OCI-LY1 (cell line): ENCODE measurements at regions not wholly inside any gene's neighbourhood (a gene's known extent, or its start where the extent isn't known, plus 50 kb on each side); places are given as distances from the start of the nearest gene placed in this dataset.

Source experiments
- H2AFZ ChIP-seq: fragments of 200-600 bp; sonication (generic), shearing (Covaris generic); 2 replicates; pipeline ENCODE4 v1.6.0; 2014; ENCODE audit warnings: antibody characterized with exemption, mild to moderate bottlenecking, low read length
- H3F3A ChIP-seq: fragments of 200-600 bp; sonication (generic), shearing (Covaris generic); 2 replicates; pipeline ENCODE4 v1.6.0; 2014; ENCODE audit warnings: mild to moderate bottlenecking, antibody characterized with exemption, low read length, moderate library complexity; ENCODE audit not compliant: insufficient read depth
- H3K27ac ChIP-seq: fragments of 200-600 bp; sonication (generic); 2 replicates; pipeline ENCODE4 v1.5.1; 2014; ENCODE audit warnings: low read length, mixed run types, mild to moderate bottlenecking, low read depth; ENCODE audit not compliant: poor library complexity, severe bottlenecking
- H3K27me3 ChIP-seq: fragments of 200-600 bp; sonication (generic); 2 replicates; pipeline ENCODE4 v1.6.0; 2014; ENCODE audit warnings: antibody characterized with exemption, mild to moderate bottlenecking, low read length, moderate library complexity; ENCODE audit not compliant: insufficient read depth
- H3K36me3 ChIP-seq: fragments of 200-600 bp; sonication (generic); 2 replicates; pipeline ENCODE4 v1.6.1; 2014; ENCODE audit warnings: mild to moderate bottlenecking, antibody characterized with exemption, low read length, moderate library complexity, mixed read lengths; ENCODE audit not compliant: insufficient read depth
- H3K4me1 ChIP-seq: fragments of 200-600 bp; sonication (generic); 2 replicates; pipeline ENCODE4 v1.5.1; 2014; ENCODE audit warnings: mild to moderate bottlenecking, low read length, moderate library complexity; ENCODE audit not compliant: insufficient read depth, severe bottlenecking
- H3K4me2 ChIP-seq: fragments of 200-600 bp; sonication (generic), shearing (Covaris generic); 2 replicates; pipeline ENCODE4 v1.6.1; 2014; ENCODE audit warnings: low read length
- H3K4me3 ChIP-seq: fragments of 200-600 bp; sonication (generic); 2 replicates; pipeline ENCODE4 v1.5.1; 2014; ENCODE audit warnings: low read length, low read depth, mild to moderate bottlenecking, mixed read lengths; ENCODE audit not compliant: poor library complexity, severe bottlenecking
- H3K79me2 ChIP-seq: fragments of 200-600 bp; shearing (Covaris generic); 2 replicates; pipeline ENCODE4 v1.6.1; 2016; ENCODE audit warnings: mixed run types, low read length, mixed read lengths; ENCODE audit not compliant: insufficient read depth
- H3K9ac ChIP-seq: fragments of 200-600 bp; sonication (generic), shearing (Covaris generic); 2 replicates; pipeline ENCODE4 v1.6.1; 2014; ENCODE audit warnings: mild to moderate bottlenecking, low read length, mixed read lengths
- H3K9me2 ChIP-seq: fragments of 200-600 bp; sonication (generic), shearing (Covaris generic); 2 replicates; pipeline ENCODE4 v1.6.1; 2014; ENCODE audit warnings: low read depth, mild to moderate bottlenecking, low read length, mixed read lengths
- H3K9me3 ChIP-seq: fragments of 200-600 bp; shearing (Covaris generic); 2 replicates; pipeline ENCODE4 v1.6.1; 2014; ENCODE audit warnings: low read length, mixed read lengths
- H4K20me1 ChIP-seq: fragments of 200-600 bp; sonication (generic), shearing (Covaris generic); 2 replicates; pipeline ENCODE4 v1.6.0; 2016; ENCODE audit warnings: mild to moderate bottlenecking, low read length; ENCODE audit not compliant: insufficient read depth
- EZH2 ChIP-seq: fragments of 200-600 bp; sonication (generic), shearing (Covaris generic); IDR thresholded peaks from 2 replicates; pipeline ENCODE4 v1.8.0; 2017; ENCODE audit warnings: borderline replicate concordance, mixed run types, mild to moderate bottlenecking, antibody characterized with exemption, low read length, moderate library complexity, mixed read lengths
- TF ChIP-seq, protein P1 (sequence below): fragments of 200-600 bp; sonication (generic), shearing (Covaris generic); IDR thresholded peaks from 2 replicates; pipeline ENCODE4 v1.5.1; 2017; ENCODE audit warnings: mild to moderate bottlenecking, antibody characterized with exemption, low read length, moderate library complexity, mixed read lengths

DNA sequence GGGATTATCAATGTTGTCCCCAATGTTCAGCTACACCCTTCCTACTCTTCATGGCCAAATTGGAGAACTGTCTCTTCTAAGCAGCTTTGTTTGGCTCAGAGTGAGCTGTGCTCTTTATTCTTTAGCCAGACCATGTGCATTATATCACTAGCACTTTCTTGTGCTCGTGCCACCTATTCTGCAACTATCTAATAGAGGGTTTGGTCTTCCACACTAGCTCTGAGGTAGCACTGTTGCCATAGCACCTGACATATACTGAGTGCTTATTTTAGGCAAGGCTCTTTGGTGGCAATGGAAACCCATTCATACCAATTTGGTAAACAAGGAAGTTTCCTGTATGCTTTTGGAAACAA is 394.3 kb upstream of the C2CD4B start:
- H3K4me3 ChIP-seq: no peak overlapping the region
- no peak overlapping the region for H2AFZ ChIP-seq
- no peaks in the 10 kb centered on the region for H3K4me1 ChIP-seq
- no peaks in the 10 kb centered on the region for H3F3A ChIP-seq
- H3K27ac ChIP-seq: no peak overlapping the region
- no peaks in the 10 kb centered on the region for H3K79me2 ChIP-seq
- H3K36me3 ChIP-seq: no peaks in the 10 kb centered on the region
- H3K9me2 ChIP-seq: no peaks in the 10 kb centered on the region
- H3K9ac ChIP-seq: no peak overlapping the region
- H3K27me3 ChIP-seq: no peaks in the 10 kb centered on the region
- no peak overlapping the region for H3K4me2 ChIP-seq
- TF ChIP-seq, protein P1, sequence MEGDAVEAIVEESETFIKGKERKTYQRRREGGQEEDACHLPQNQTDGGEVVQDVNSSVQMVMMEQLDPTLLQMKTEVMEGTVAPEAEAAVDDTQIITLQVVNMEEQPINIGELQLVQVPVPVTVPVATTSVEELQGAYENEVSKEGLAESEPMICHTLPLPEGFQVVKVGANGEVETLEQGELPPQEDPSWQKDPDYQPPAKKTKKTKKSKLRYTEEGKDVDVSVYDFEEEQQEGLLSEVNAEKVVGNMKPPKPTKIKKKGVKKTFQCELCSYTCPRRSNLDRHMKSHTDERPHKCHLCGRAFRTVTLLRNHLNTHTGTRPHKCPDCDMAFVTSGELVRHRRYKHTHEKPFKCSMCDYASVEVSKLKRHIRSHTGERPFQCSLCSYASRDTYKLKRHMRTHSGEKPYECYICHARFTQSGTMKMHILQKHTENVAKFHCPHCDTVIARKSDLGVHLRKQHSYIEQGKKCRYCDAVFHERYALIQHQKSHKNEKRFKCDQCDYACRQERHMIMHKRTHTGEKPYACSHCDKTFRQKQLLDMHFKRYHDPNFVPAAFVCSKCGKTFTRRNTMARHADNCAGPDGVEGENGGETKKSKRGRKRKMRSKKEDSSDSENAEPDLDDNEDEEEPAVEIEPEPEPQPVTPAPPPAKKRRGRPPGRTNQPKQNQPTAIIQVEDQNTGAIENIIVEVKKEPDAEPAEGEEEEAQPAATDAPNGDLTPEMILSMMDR: no peak
- no peak for TF ChIP-seq EZH2
- no peaks in the 10 kb centered on the region for H4K20me1 ChIP-seq
- H3K9me3 ChIP-seq: no peaks in the 10 kb centered on the region

DNA sequence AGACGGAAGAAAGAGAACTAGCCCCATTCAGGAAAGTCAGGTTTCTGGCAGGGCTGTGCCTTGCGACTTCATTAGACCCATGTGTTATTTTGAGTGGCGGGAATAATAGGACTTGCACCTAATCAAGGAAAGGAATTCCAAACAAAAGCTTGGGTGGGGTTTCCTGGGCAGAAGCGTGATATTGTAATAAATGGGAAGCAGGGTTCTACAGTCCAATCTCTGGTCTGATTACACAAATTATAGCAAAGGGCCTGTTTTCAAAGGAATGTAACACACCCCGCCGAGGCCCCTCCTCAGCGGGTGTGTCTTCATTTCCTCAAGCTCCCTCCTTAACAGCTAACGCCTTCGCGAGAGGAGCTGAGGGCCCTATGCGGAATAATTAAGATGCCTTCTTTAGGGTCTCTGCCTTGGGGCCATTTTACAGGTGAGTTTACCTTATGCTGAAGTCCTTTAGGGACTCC is 396.0 kb upstream of the C2CD4B start:
- H3K27ac ChIP-seq: no peak overlapping the region
- TF ChIP-seq, protein P1: no peak
- no peak for TF ChIP-seq EZH2
- no peak overlapping the region for H3K4me3 ChIP-seq
- no peaks in the 10 kb centered on the region for H3K79me2 ChIP-seq
- H3K4me1 ChIP-seq: no peaks in the 10 kb centered on the region
- H3K4me2 ChIP-seq: no peak overlapping the region
- H3K36me3 ChIP-seq: no peaks in the 10 kb centered on the region
- H3K9me3 ChIP-seq: no peaks in the 10 kb centered on the region
- no peak overlapping the region for H2AFZ ChIP-seq
- no peaks in the 10 kb centered on the region for H3K9me2 ChIP-seq
- no peaks in the 10 kb centered on the region for H4K20me1 ChIP-seq
- no peak overlapping the region for H3K9ac ChIP-seq
- no peaks in the 10 kb centered on the region for H3F3A ChIP-seq
- H3K27me3 ChIP-seq: no peaks in the 10 kb centered on the region

DNA sequence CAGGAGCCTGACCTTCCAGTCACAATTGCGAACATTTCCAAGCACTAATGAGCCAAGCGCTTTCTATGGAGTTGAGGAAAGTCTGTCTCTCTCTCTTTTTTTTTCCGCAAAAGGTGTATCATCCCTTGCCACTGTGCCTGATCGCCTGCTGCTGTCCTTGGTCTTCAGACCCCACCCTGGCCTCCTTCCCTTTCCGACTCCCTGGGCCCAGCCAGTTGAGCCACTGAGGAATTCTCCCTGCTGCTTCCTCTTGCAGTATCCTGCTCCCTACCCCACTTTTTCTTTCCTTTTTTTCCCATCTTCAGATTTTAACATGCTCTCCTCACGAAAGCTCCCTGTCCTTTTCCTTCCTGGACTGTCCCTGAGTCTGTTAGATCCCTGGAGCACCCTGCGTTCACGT is 396.5 kb upstream of the C2CD4B start:
- Histone ChIP-seq H3K36me3 (no peaks in the 10 kb centered on the region), H3K9me3 (no peaks in the 10 kb centered on the region), H3K4me2 (no peak overlapping the region), H3K4me3 (no peak overlapping the region), H3K9me2 (no peaks in the 10 kb centered on the region), H3F3A (no peaks in the 10 kb centered on the region), H4K20me1 (no peaks in the 10 kb centered on the region), H2AFZ (no peak overlapping the region), H3K27me3 (no peaks in the 10 kb centered on the region), H3K79me2 (no peaks in the 10 kb centered on the region), H3K27ac (no peak overlapping the region), H3K9ac (no peak overlapping the region), H3K4me1 (no peaks in the 10 kb centered on the region)
- TF ChIP-seq, protein P1: no peak
- no peak for TF ChIP-seq EZH2
